HG02970 (cell line): ENCODE measurements at regions not wholly inside any gene's neighbourhood (a gene's known extent, or its start where the extent isn't known, plus 50 kb on each side); places are given as distances from the start of the nearest gene placed in this dataset.

Experiments used
- ATAC-seq: cut with Tn5 transposase; IDR thresholded peaks from one replicate; pipeline ENCODE4 v1.9.1; 2021; ENCODE audit warnings: mild to moderate bottlenecking, moderate library complexity, moderate number of reproducible peaks; ENCODE audit not compliant: unreplicated experiment, low FRiP score

- ATAC-seq: no peak
Observed at GRCh38 chr5:2128686-2129355, 246.1 kb upstream of the IRX4 start.

- no peak for ATAC-seq
Observed at GRCh38 chr5:2126512-2126911, 243.8 kb upstream of the IRX4 start.

- no peak for ATAC-seq
Observed at GRCh38 chr5:2125901-2126265, 243.2 kb upstream of the IRX4 start.

- no peak for ATAC-seq
Observed at GRCh38 chr5:2125171-2125900, 242.6 kb upstream of the IRX4 start.

- ATAC-seq: no peak
Observed at GRCh38 chr5:2124434-2125170, 241.9 kb upstream of the IRX4 start.

GRCh38 chr5:2123874-2124273, 241.1 kb upstream of the IRX4 start:
- ATAC-seq: no peak

GRCh38 chr5:2120361-2120760, 237.6 kb upstream of the IRX4 start:
- ATAC-seq: no peak

GRCh38 chr5:2119573-2119972, 236.8 kb upstream of the IRX4 start:
- no peak for ATAC-seq

GRCh38 chr5:2113348-2114131, 230.8 kb upstream of the IRX4 start:
- ATAC-seq: no peak

- no peak for ATAC-seq
Observed at GRCh38 chr5:2112173-2113025, 229.7 kb upstream of the IRX4 start.

- ATAC-seq: no peak
Observed at GRCh38 chr5:2111569-2112105, 228.9 kb upstream of the IRX4 start.

- no peak for ATAC-seq
Observed at GRCh38 chr5:2110934-2111462, 228.3 kb upstream of the IRX4 start.

- ATAC-seq: no peak
Observed at GRCh38 chr5:2110137-2110933, 227.6 kb upstream of the IRX4 start.

- ATAC-seq: no peak
Observed at GRCh38 chr5:2109566-2109965, 226.8 kb upstream of the IRX4 start.

- no peak for ATAC-seq
Observed at GRCh38 chr5:2106721-2107120, 224.0 kb upstream of the IRX4 start.

GRCh38 chr5:2105141-2105540, 222.4 kb upstream of the IRX4 start:
- ATAC-seq: no peak

- ATAC-seq: no peak
Observed at GRCh38 chr5:2103940-2104339, 221.2 kb upstream of the IRX4 start.
